Stimulated activated CD8-positive, alpha-beta memory T cell treated with anti-CD3 and anti-CD28 coated beads, Interleukin-15, amount 100 ng/mL, for 48 hours (primary cell): ENCODE measurements at regions not wholly inside any gene's neighbourhood (a gene's known extent, or its start where the extent isn't known, plus 50 kb on each side); places are given as distances from the start of the nearest gene placed in this dataset.

Experiments
- DNase-seq, 2 donors: peaks; one replicate each; pipeline ENCODE4 v3.0.0-alpha.2; 2020; ENCODE audit warnings: low read depth in 2 of 2

DNA sequence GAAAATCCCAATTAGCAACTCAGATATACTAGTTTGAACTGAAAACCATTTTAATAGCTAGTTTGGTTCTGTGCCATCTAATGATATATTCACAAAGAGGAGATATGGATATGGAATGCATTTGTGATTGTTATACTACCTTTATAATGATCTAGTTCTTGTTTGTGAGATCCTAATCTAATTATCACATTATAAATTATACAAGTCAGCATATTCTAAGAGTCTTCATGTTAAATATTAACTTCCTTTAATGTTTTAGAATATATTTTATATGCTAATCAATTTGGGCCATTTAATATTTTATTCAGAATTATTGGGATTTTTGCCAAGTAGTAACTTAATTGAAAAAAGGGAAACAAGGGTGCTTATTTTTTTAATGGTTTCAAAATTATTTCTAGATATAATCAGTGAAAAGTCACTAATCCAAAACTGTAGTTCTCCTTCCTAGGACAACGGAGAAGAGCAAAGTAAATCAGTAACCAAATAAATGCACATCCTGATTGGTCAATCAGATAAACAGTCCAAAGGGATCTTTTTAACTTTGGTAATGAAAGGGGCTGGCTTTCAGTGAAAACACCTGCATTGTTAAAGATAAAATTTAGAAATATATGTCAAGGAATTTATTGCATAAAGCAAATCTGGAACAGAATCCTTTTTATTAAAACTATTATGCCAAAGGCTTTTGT, 173.9 kb upstream of the MEOX2 start:
- DNase-seq = no peak

DNA sequence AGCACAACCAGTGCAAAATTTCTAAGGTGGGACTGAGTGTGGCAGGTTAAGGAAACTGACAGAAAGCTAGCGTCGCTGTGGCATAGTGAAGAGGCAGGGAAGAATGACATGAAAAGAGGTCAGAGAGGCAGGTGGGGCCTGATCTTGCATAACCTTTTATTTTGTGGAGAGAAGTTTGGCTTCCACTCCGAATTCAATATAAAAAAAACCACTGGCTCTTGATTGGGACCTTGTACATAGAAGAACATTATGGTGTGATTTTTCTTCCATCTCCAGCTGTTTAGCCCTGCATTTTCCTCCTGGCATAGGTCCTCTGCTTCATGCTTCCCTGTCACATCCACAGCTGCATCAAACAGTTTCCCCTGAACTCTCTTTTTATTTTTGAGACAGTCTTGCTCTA, 170.5 kb upstream of the MEOX2 start:
- no peak for DNase-seq

DNA sequence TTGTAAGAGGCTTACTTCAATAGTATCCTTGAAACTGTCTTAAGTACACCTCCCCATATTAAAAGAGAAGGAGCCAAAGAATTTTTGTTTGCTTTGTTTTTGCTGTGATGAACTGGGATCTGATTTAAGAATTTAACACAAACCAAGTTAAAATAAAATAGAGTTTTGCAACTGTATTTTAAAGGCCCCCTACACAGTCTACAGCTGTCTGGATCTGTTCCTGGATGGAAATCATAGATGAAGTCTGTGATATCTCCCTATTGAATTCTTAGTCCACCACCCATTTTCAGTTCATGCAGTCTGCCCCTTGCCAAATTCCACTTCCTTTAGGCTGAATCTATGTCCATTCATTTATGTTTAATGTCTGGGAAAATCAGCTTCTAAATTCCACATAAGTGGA, 169.8 kb upstream of the MEOX2 start:
- no peak for DNase-seq

DNA sequence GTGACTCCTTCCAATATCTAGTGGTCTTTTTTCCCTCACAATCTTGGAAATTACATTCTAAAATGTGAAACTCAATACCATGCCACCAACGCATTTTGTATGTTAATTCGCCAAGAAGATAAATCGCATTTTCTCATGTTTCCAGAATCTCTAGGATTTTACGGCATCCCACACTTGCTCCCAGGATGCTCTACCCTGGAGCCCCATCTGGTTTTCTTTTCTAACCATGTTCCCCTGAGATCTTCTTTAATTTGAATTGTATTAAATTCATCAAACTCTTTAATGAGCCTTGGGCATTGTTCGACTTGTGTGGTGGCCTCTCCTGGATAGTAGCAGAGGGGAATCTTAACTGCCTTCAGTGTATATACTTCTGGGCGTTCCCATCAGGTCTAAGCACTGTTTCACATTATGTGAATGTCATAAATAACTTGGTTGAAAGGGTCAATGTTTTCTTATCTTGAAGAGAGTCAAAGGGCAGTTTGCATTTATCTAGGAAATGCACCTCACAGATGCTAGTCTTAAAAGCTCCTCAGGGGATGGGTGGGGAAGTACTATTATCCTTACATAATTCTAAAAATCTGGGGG, 169.1 kb upstream of the MEOX2 start:
- DNase-seq = no peak

DNA sequence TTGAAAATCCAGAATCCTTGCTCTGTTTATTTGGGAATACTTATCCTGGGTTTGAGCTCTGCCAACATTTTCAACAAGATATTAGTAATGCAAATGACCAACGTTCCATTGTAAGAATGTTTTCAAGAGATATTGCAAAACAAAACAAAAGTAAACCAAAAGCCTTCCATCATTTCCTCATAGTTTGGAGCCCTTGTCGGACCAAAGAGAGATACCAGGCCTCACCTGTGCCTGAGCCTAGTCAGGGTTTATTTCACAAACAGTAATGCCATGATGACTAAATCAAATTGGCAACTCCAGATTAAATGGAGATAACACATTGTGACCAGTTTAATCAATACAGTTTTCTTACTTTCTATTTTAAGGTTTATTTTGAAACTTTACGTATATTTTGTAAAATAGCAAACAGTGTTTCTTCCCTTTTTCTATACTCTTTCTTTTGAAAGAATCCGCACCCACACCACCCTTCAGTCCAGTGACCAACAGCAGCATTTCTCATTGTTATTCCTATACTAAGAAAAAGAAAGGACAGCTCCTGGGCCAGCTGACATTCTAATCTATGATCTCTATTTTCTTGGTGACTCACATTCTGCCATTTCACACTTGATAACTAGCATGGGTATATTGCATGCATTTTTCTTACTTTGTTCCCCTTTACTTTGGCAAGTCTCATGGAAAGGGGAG, 168.5 kb upstream of the MEOX2 start:
- no peak for DNase-seq

- DNase-seq = no peak
Measured at GRCh38 chr7:15853832-15854470, 167.5 kb upstream of the MEOX2 start.

DNA sequence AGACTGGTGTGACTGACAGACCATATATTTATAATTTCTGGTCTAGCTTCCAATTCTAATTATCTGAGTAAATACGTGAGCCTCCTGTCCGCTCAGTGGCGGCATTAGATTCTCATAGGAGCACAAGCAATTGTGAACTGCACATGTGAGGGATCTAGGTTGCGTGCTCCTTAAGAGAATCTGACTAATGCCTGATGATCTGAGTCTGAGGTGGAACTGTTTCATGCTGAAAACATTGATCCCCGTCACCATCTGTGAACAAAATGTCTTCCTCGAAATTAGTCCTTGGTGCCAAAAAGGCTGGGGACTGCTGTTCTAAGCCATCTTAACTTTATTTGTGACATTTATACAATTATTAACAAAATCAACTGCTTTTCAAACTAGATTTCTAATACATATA, 164.7 kb upstream of the MEOX2 start:
- no peak for DNase-seq

DNA sequence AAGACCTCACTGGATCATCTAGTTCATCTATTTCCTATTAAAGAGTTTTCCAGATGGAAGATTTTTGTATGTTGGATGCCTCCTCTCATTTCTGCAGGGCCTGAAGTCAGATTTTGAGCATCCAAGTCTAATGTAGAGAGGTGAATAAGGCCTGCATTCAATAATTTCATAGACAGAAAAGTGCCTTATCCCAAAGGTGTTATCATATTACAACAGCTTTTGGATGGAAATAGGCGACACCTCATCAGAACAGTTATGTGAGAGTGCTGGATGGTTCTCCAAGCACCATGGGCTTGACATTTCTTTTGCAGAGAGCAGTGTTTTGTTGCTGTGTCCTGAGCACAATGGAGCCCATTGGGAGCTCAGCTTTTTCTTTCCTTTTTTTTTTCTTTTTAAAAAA, 162.4 kb upstream of the MEOX2 start:
- DNase-seq = no peak

- DNase-seq = no peak
Measured at GRCh38 chr7:15848362-15848761, 161.9 kb upstream of the MEOX2 start.

- no peak for DNase-seq
Measured at GRCh38 chr7:15845868-15846267, 159.4 kb upstream of the MEOX2 start.

GRCh38 chr7:15845461-15845860, 159.0 kb upstream of the MEOX2 start:
- DNase-seq = no peak

DNA sequence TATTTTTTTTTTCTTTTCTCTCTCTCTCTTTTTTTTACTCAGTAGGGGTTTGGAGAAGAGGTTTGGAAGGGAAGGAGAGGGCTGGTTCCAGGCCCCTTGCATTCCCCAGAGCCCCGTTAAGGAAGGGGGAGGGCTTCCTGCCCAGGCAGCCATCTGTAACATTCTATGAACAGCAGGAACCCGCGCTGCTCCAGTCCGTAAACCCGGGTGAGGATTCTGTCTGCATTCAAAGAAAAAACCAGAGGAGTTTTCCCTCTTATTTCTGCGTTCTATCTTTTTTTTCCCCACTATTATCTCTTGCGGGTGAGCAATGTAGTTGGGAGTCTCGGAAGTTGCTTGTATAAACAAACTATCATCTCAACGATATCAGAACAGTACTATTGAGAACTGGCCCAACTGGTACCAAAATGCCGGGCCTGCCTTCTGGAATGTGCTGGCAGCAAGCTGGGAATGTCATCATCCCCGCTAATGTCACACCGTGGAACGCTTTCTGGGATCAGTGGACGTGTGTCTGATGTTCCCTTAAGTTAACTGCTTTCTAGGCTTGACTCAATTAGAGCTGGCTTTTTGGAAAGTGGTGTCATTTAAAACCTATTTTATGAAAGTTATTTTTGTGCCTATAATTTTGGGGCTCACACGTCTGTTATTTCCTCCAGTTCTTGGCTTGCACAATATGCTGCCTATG, 153.1 kb upstream of the MEOX2 start:
- no peak for DNase-seq

DNA sequence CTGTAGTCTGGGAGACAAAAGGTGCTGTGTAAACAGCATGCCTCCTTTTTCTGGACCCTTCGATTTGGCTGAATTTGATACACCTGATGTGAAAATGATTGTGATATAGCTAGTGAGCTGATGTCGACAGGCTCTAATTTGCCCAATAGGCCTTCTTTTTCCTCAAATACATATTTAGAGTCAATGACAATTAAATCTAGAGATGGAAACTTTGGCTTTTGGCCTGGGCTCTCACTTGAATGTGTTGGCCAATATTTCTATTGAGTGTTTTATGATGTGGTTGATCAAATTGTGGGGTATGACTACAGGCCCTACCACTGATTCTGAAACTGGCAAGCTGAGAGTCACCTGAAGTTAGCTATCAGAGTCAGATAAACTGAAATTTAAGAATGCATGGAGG, 151.8 kb upstream of the MEOX2 start:
- DNase-seq = no peak

GRCh38 chr7:15837306-15837950, 150.9 kb upstream of the MEOX2 start:
- DNase-seq = no peak

DNA sequence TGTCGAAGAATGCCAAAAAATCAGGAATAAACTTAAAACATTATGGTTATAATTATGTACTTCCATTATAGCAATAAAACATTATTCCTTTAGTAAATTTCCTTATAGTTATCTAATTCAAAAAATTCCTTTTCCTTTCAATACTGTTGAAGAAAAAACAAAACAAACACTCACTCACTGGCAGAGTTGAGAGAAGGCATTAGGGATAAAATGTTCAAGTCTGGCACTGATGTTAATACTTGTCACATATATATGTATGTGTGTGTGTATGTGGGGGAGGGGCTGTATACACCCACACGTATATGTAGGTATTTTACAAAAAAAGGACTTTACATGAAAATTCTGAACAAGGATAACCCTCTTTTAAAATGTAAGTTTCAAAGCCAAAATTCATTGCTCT, 150.2 kb upstream of the MEOX2 start:
- no peak for DNase-seq

DNA sequence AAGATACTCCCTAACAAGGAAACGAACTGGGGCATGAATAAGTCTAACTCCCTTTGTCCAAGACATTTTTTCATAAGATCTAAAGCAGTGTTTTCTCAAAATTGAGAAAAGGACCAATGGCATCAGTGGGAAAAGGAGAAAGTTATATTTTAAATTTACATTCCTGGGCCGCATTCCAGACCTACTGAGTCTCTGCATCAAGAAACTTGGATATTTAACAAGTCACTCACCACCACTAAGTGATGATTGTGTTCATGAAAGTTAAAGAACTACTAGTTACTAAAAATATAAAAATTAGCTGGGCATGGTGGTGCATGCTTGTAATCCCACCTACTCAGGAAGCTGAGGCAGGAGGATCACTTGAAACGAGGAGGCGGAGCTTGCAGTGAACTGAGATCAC, 149.6 kb upstream of the MEOX2 start:
- DNase-seq = no peak

DNA sequence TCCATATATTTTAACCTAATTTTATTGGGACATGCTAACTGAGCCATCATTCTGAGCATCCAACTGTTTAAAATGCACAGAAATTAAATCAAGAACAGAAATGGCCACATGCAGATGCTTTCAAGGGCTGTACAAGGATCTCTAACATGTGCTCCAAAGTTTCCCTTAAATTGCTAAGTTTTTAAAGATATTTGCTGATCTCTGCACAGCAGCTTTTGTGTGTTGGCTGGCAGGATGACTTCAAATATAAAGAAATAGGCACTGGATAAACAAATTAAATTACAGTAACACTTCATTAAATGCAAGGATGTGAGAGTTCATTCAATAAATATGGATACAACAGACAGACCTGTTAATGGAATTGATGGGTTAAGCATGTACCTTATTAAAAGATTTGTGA, 148.0 kb upstream of the MEOX2 start:
- DNase-seq = no peak

- DNase-seq = no peak
Measured at GRCh38 chr7:15832996-15833395, 146.5 kb upstream of the MEOX2 start.

DNA sequence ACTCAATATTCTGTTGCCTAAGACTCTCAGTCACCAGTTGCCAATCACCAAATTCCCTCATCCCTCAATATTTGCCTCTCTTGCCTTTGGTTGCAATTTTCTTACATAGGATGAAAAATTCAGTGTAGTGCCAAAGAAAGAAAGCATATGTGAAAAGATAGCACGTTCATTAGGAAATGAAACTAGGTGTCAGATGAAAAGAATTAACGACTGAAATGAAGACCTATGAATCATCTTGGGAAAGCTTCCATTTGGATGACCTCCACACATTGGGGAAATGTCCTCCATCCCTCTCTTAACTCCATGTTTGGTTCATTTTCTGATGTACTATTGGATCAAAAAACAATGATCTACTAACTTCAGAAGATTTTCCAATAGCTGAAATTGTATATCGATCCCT, 145.1 kb upstream of the MEOX2 start:
- DNase-seq = no peak

- DNase-seq = no peak
Measured at GRCh38 chr7:15829691-15830090, 143.2 kb upstream of the MEOX2 start.

DNA sequence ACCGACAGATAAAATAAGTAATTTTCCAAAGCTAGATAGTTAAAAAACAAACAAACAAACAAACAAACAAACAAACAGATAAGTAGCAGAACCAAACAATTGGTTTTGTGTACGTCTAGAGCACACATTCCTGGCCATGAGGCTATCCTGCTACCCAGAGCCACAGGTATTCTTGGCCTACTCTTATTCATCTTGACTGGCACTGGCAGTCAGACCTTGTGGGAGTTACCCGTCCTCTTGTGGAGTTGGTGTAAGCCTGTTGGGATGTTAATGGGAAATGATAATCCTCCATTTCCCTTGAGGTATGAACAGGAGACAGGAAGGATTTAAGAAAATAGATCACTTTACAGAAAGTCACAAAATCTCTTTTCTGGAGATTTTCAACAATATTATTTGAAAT, 142.4 kb upstream of the MEOX2 start:
- DNase-seq = no peak
